ENCODE measurements at regions not wholly inside any gene's neighbourhood (a gene's known extent, or its start where the extent isn't known, plus 50 kb on each side); places are given as distances from the start of the nearest gene placed in this dataset.

DNA sequence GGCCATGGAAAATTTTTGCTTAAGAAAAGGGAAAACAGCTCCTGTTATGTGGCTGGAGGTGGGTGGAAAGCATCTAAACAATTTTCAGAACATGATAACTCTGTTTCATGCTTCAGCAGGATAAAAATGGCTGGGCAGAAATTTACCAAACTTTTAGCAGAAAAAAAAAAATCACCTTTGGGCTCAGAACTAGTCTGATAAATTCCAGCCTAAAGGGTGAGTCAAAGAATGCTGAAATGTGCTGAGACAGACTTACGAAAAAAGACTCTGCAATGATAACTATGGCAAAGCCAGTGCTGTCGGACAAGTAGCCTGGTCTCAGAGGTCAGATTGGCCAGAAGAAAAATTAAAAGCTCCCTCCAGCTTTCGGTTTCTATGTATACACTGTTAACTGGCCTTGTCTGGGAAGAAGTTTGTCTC is 123.6 kb downstream of the LRATD1 start:
- H3K27ac ChIP-seq = no peak overlapping the region
- no peaks in the 10 kb centered on the region for H3K9me3 ChIP-seq
- DNase-seq = no peak
- no peaks in the 10 kb centered on the region for H3K4me1 ChIP-seq
- TF ChIP-seq, protein P1, sequence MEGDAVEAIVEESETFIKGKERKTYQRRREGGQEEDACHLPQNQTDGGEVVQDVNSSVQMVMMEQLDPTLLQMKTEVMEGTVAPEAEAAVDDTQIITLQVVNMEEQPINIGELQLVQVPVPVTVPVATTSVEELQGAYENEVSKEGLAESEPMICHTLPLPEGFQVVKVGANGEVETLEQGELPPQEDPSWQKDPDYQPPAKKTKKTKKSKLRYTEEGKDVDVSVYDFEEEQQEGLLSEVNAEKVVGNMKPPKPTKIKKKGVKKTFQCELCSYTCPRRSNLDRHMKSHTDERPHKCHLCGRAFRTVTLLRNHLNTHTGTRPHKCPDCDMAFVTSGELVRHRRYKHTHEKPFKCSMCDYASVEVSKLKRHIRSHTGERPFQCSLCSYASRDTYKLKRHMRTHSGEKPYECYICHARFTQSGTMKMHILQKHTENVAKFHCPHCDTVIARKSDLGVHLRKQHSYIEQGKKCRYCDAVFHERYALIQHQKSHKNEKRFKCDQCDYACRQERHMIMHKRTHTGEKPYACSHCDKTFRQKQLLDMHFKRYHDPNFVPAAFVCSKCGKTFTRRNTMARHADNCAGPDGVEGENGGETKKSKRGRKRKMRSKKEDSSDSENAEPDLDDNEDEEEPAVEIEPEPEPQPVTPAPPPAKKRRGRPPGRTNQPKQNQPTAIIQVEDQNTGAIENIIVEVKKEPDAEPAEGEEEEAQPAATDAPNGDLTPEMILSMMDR (IDR thresholded peaks at IDR 0.05) = no peak
- no peak for TF ChIP-seq POLR2A (IDR thresholded peaks at IDR 0.05)
- H3K4me3 ChIP-seq = no peak overlapping the region
- intact Hi-C loops (cut with DNase I) = no loop called here
- no peaks in the 10 kb centered on the region for H3K36me3 ChIP-seq (replicated peaks in 1 of 2; ENCODE audit: insufficient read depth in 1 of 2, low read depth in 2 of 2)
- no peaks in the 10 kb centered on the region for H3K27me3 ChIP-seq
- no peak for ATAC-seq
- WGBS, 2 donors = 64 to 72% methylated on average over 3 of the region's 3 CpGs

DNA sequence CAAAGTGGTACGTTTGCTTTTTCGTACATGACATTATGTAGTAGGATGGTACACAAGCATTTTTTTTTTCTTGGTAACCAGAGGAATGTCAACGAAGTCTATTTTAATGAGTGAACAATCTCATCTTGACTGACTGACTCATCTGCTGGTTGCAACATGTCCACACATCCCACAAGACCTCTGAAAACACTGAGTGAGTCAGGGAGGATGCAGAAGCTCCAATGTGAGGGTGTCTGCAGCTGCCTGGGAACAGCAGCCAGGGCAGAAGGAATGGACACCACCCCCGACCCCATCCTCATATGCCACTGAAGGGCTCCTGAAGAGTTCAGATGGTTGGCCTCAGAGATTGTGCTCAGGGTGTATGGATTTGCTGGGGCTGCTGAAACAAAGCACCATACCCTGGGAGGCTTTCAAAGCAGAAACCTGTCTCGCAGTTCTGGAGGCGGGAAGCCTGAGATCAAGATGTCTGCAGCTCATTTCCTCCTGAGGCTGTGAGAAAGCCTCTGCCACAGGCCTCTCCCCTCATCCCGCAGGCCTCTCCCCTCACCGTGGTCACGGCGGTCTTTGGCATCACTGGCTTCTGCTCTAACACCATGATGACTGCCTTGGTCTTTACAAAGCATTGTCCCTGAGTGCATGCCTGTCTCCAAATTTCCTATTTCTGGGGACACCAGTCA is 124.6 kb downstream of the LRATD1 start:
- 84 to 88% methylated on average over 10 of the region's 10 CpGs for WGBS, 2 donors
- intact Hi-C loops (cut with DNase I) = no loop called here
- Histone ChIP-seq H3K4me3 (no peak overlapping the region), H3K27ac (no peak overlapping the region), H3K4me1 (no peaks in the 10 kb centered on the region), H3K36me3 (replicated peaks in 1 of 2; ENCODE audit: insufficient read depth in 1 of 2, low read depth in 2 of 2) (no peaks in the 10 kb centered on the region), H3K27me3 (no peaks in the 10 kb centered on the region), H3K9me3 (no peaks in the 10 kb centered on the region)
- TF ChIP-seq POLR2A (IDR thresholded peaks at IDR 0.05) = no peak
- TF ChIP-seq, protein P1 (IDR thresholded peaks at IDR 0.05) = no peak
- no peak for ATAC-seq
- DNase-seq = peak in 1 of 4 donors; percentile 16

DNA sequence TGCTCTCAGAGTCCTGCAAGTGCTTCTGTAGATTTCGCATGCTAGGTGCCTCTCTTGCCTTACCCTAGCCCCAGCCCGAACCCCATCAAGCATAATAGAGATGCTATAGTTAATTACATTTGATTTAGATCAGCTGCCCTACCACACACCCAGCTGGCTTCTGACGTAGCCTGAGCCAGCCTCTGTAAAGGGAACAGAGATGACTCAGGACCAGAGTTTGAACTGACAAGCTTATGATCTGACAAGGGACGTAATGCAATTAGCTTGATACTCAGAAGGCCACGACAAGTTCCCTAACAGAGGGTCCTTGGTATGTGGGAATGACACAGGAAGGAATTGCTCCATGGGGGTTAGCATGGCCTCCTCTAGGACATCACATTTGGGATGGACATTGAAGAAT is 126.6 kb downstream of the LRATD1 start:
- intact Hi-C loops (cut with DNase I) = no loop called here
- no peak for DNase-seq
- TF ChIP-seq POLR2A (IDR thresholded peaks at IDR 0.05) = no peak
- TF ChIP-seq, protein P1 (IDR thresholded peaks at IDR 0.05) = no peak
- 85% methylated on average over 5 of the region's 5 CpGs for WGBS, 2 donors
- H3K36me3 ChIP-seq (replicated peaks in 1 of 2; ENCODE audit: insufficient read depth in 1 of 2, low read depth in 2 of 2) = no peaks in the 10 kb centered on the region
- no peaks in the 10 kb centered on the region for H3K27me3 ChIP-seq
- ATAC-seq = no peak
- H3K9me3 ChIP-seq = no peaks in the 10 kb centered on the region
- no peaks in the 10 kb centered on the region for H3K4me1 ChIP-seq
- H3K4me3 ChIP-seq = no peak overlapping the region
- H3K27ac ChIP-seq = no peak overlapping the region

DNA sequence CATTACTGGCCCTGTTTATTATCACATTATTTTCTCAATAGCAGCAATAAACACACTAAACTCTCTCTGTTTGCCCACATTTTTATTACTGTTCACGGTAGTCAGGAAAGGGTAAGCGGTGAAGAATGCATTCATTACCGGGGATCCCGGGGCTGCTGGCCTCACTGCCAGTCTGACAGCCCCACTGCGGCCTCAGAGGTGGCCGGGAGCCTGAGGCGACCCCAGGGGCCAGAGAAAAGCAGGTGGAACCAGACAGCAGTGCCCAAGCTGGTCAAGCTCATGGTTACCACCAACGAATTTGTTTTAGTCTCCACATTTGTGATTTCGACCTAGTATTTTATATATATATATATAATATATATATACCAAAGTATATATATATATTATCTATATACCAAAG is 127.7 kb downstream of the LRATD1 start:
- no peaks in the 10 kb centered on the region for H3K9me3 ChIP-seq
- TF ChIP-seq, protein P1 (IDR thresholded peaks at IDR 0.05) = no peak
- no peak for TF ChIP-seq POLR2A (IDR thresholded peaks at IDR 0.05)
- H3K4me1 ChIP-seq = no peaks in the 10 kb centered on the region
- no peak overlapping the region for H3K27ac ChIP-seq
- intact Hi-C loops (cut with DNase I) = no loop called here
- no peaks in the 10 kb centered on the region for H3K27me3 ChIP-seq
- ATAC-seq (no peak), DNase-seq (no peak)
- H3K36me3 ChIP-seq (replicated peaks in 1 of 2; ENCODE audit: insufficient read depth in 1 of 2, low read depth in 2 of 2) = no peaks in the 10 kb centered on the region
- WGBS, 2 donors = 86% methylated on average over 9 of the region's 9 CpGs
- H3K4me3 ChIP-seq = no peak overlapping the region

DNA sequence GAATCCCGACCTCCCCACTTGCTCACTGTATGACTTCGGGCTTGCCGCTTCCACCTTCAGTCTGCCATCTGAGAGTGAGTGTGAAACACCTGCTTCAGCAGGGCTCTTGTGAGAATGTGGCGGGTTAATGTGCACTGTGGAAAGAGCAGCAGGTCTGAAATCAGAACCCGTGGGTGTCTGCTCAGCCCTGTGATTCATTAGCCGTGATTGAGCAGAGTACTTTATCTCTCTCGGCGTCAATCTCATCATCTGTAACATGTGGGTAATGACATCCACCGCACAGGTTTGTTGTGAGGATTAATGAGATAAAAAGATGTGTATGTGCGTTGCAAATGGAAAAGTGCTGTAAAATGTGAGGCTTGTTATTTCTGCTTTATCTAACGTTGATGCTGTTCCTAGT is 128.6 kb downstream of the LRATD1 start:
- no peak for ATAC-seq

More for the DNA sequence above, 128.6 kb downstream of the LRATD1 start:
- Histone ChIP-seq H3K27me3 (no peaks in the 10 kb centered on the region), H3K9me3 (no peaks in the 10 kb centered on the region), H3K4me1 (no peaks in the 10 kb centered on the region), H3K4me3 (no peak overlapping the region), H3K27ac (no peak overlapping the region), H3K36me3 (replicated peaks in 1 of 2; ENCODE audit: insufficient read depth in 1 of 2, low read depth in 2 of 2) (no peaks in the 10 kb centered on the region)
- no peak for DNase-seq
- intact Hi-C loops (cut with DNase I) = no loop called here
- TF ChIP-seq, protein P1 (IDR thresholded peaks at IDR 0.05) = no peak
- TF ChIP-seq POLR2A (IDR thresholded peaks at IDR 0.05) = no peak
- WGBS, 2 donors = 80 to 84% methylated on average over 11 of the region's 11 CpGs
